ENCODE measurements at regions not wholly inside any gene's neighbourhood (a gene's known extent, or its start where the extent isn't known, plus 50 kb on each side); places are given as distances from the start of the nearest gene placed in this dataset.

- intact Hi-C loops (cut with DNase I), result loop anchor here (10.0 kb wide), 1 partner anchor 315 kb away; the partner anchor contains the start of gene KLF6
- 17 to 40% methylated on average over 2 of the region's 2 CpGs for WGBS, 2 donors
- H3K4me3 ChIP-seq, result peak overlapping the region in 1 of 4 donors; percentile 34
These were observed 297.0 kb upstream of the PITRM1 start for GRCh38 chr10:3469639-3470020.

GRCh38 chr10:3468919-3469638 lies 296.5 kb upstream of the PITRM1 start:
- 10 to 14% methylated on average over 7 to 10 of the region's 12 CpGs for WGBS, 2 donors
- H3K9me3 ChIP-seq, result no peaks in the 10 kb centered on the region
- H3K4me3 ChIP-seq, result peak overlapping the region in 2 of 4 donors; percentile 34 to 36
- intact Hi-C loops (cut with DNase I), result loop anchor here (10.0 kb wide), 1 partner anchor 316 kb away; the partner anchor contains the start of gene KLF6
- peaks cover 48 to 99% (median 72%) of the 10 kb centered on the region in 3 donors for H3K4me1 ChIP-seq
- H3K36me3 ChIP-seq, result no peaks in the 10 kb centered on the region
- H3K27me3 ChIP-seq, result no peaks in the 10 kb centered on the region
- peak overlapping the region; percentile 89 to 97 (median 94) for H3K27ac ChIP-seq
- no peak for DNase-seq
- peak in 2 of 4 donors; percentile 38 to 49 for TF ChIP-seq POLR2A (IDR thresholded peaks at IDR 0.05)
- no peak for TF ChIP-seq CTCF (IDR thresholded peaks at IDR 0.05)

More at GRCh38 chr10:3469639-3470020, 297.0 kb upstream of the PITRM1 start:
- Histone ChIP-seq H3K9me3 (no peaks in the 10 kb centered on the region), H3K36me3 (no peaks in the 10 kb centered on the region), H3K4me1 (peaks cover 48 to 97% (median 69%) of the 10 kb centered on the region in 3 donors), H3K27ac (peak overlapping the region; percentile 89 to 97 (median 94)), H3K27me3 (no peaks in the 10 kb centered on the region)
- TF ChIP-seq POLR2A (IDR thresholded peaks at IDR 0.05), result no peak
- TF ChIP-seq CTCF (IDR thresholded peaks at IDR 0.05), result no peak
- no peak for DNase-seq

- DNase-seq, result no peak
- H3K27ac ChIP-seq, result peak overlapping the region; percentile 89 to 97 (median 94)
- 13 to 18% methylated on average over 19 to 23 of the region's 23 CpGs for WGBS, 2 donors
- H3K9me3 ChIP-seq, result no peaks in the 10 kb centered on the region
- H3K4me1 ChIP-seq, result peaks cover 40 to 82% (median 63%) of the 10 kb centered on the region in 3 donors
- no peaks in the 10 kb centered on the region for H3K36me3 ChIP-seq
- peak overlapping the region; percentile 23 to 57 (median 30) for H3K4me3 ChIP-seq
- intact Hi-C loops (cut with DNase I), result loop anchor here (10.0 kb wide), 1 partner anchor 317 kb away; the partner anchor contains the start of gene KLF6
- no peaks in the 10 kb centered on the region for H3K27me3 ChIP-seq
- TF ChIP-seq CTCF (IDR thresholded peaks at IDR 0.05) (peak in 5 of 6 experiments; percentile 41 to 73 (median 69)), POLR2A (IDR thresholded peaks at IDR 0.05) (no peak)
These were observed 294.7 kb upstream of the PITRM1 start for GRCh38 chr10:3467052-3467951.

GRCh38 chr10:3465406-3465891 lies 292.9 kb upstream of the PITRM1 start:
- TF ChIP-seq POLR2A (IDR thresholded peaks at IDR 0.05) (no peak), CTCF (IDR thresholded peaks at IDR 0.05) (peak in 1 of 6 experiments; percentile 14)
- DNase-seq, result no peak
- peaks cover 27 to 63% (median 48%) of the 10 kb centered on the region in 3 donors for H3K4me1 ChIP-seq
- peak overlapping the region; percentile 76 to 97 (median 90) for H3K27ac ChIP-seq
- intact Hi-C loops (cut with DNase I), result loop anchor here (10.0 kb wide), 1 partner anchor 319 kb away; the partner anchor contains the start of gene KLF6
- no peaks in the 10 kb centered on the region for H3K36me3 ChIP-seq
- H3K27me3 ChIP-seq, result no peaks in the 10 kb centered on the region
- H3K4me3 ChIP-seq, result no peak overlapping the region
- H3K9me3 ChIP-seq, result no peaks in the 10 kb centered on the region
- WGBS, 2 donors, result 53 to 63% methylated on average over 10 to 11 of the region's 11 CpGs
